ENCODE measurements at regions not wholly inside any gene's neighbourhood (a gene's known extent, or its start where the extent isn't known, plus 50 kb on each side); places are given as distances from the start of the nearest gene placed in this dataset.

DNA sequence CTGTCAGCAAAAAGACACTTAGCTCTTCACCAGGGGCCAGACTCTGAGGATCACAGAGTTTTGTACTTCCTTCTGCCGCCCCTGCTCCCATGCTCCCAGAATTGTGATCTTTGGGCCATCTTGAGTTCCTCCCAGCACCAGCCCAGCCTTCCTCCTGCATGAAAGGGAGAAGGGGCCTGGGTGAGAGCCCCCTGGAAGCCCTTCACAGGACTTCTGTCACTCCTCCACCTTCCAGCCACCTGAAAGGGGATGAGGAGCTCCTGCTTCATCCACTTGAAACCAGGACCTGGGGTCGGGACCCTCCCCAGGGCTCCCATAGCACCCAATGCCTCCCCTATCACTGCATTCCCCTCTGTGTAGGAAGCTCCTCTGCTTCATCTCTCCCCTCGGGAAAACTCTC lies 174.2 kb downstream of the BUD13 start:
- DNase-seq (ENCODE audit: low read depth) = no peak

DNA sequence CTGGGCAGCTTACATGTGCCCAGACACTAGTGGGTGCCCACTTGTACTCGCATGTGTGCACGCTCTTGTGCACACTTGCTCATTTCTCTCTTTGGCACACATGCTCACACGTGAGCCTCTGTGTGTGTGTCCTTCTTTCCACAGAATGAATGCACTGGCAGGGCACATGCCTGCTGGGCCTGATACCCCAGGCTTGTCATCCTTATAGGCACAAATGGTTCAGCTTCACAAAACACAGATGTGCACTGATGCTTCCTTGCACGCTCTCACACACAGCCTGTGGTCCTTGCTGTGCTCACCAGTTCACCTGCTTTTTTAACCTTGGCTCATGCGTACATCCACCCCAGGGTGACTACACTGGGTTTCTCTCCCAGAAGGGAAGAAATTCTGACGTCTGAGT lies 174.8 kb downstream of the BUD13 start:
- no peak for DNase-seq (ENCODE audit: low read depth)

DNA sequence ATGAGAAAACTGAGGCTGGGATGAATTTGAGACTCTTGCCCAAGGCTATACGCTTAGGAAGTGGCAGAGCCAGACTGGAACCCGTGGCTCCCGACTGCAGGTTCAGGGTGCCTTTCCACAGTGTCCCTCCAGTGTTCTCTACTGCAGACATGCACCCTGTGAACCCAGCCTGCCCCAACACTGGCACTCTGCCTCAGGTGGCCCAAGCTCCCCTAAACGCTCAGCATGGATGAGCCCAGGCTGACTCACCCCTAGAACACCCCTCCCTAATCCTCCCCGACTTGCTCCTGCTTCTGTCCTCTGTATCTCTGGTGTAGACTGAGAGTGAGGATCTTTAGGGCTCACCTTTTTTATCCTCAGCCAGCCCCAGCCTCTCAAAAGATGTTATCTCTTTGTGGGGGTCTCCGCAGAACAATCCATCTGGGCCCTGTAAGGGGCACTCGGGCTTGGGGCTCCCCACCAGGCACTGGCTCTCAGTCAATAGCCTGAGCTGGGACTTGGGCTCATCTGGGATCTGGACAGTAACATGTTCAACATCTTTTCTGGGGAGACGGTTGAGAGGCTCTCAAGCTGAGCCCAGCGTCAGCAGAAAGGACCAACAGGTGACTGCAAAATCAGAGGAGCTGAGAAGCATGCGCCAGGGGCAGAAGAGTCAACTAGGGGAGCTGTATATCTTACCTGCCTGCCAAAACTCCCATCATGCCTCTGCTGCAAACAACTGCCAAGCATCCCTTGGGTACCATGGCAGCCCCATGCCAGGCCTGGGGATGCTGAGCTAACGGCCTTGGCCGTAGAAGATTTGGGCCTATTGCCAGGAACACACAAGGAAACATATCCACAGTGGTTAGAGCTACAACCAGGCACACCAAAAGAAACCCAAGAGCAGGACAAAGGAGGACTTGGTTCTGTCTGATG lies 176.2 kb downstream of the BUD13 start:
- DNase-seq (ENCODE audit: low read depth) = no peak

DNA sequence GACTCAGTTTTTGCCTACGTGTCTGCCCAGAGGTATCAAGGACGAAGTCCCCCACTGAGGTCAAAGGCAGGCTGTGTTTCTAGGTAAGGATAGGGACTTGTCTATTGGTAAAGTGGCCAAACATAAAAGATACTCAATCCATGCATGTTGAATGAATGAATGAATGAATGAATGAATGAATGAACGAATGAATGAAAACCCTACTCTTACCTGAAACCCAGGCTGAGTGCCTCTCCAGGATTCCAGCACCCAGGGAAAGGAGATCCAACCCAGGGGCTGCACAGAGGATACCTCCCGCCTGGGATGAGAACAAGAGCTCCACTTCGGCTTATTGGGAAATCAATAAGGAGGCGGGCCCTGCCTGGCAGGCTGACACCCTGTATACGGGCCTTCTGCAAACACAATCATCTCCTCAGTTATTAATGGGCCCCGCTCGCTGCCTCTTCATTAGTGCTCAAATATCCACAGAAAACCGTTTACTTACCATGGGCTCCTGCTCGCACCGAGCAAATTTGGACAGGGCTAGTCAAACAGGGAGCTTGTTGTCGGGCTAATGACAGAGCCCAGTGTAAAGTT lies 177.4 kb downstream of the BUD13 start:
- no peak for DNase-seq (ENCODE audit: low read depth)

DNA sequence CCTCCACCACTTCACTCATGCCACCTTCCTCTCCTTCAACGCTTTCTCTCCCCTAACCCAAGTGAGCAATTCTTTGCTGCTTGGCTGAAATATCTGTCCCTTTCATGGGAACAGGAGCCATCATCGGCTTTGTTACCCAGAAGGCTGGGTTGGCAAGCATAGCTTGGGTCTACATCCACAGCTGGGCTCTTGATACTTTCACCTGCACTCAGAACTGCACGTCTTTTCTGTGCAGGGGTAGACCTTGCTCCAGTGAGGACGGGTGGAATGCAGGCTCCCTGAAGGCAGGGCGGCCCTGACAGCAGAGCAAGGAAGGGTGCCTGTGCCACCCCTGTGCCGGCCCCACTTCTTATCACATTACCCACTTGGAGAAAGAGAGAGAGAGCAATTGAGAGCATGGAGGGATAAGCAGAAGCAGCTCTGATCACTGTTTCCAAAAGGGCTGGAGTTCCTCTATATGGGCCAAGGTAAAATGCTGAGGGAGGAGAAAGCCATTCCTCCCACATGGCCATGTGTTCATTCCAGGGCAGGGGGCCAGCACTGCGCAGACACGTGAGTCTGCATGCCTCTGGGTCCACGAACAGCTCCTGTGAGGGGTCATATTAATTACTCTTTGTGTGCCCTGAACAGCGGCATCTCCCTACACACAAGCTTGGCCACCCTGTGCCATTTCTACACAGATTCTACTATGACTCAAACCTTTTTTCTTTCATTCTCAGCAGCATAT lies 181.8 kb downstream of the BUD13 start:
- no peak for DNase-seq (ENCODE audit: low read depth)

DNA sequence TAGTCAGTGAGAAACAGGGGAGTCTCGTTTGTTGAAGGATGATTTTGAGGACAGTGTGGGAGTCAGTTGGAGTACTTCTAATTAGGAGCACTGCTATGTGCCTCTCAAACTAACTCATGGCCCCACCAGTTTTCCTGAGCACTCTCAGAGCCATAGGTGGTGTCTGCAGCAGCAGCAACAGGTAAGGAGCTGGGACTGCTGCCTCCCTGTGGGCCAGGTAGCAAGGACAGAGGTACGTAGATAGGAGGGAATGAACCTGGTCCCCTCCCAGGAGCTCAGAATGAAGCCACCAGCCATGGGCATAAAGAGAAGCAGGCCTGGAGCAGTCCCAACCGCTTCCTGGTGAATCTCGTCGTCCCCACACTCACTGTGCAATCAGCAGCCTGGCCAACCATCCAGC lies 183.4 kb downstream of the BUD13 start:
- no peak for DNase-seq (ENCODE audit: low read depth)

DNA sequence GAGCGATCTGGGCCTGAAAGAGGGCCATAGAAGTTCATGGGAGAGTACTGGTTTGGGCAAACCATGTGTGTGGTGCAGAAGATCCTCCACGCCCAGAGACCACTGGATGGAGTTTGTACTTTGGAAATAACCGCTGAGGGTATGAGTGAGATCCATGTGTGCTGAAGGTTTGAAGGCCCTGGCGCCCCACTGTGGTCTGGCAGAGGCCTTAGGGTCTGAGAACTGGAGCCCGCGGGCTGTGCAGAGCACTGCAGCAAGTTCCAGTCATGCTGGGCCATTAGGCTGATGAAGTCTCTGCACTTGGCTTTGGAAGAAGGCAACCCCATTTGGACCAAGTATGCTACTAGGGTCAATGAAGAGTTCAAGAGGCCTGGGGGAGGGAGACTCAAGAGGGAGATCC lies 186.4 kb downstream of the BUD13 start:
- DNase-seq (ENCODE audit: low read depth) = no peak

DNA sequence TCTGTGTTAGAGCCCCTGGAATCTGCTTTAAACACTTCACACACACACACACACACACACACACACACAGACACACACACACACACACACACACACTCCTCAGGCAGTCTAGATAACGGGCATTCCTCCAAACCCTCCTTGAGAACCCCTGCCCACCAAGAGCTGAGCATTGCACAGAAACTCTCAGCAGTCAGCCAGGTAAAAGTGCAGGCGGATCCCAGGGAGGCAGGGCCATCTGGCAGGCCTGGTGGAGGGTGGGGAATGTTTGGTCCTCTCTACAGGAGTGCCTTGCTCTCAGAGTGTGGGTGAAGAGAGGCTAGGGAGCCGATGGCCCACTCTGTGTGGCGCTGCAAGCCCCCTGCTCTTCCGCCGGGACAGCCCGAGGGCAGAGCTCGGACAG lies 190.2 kb downstream of the BUD13 start:
- no peak for DNase-seq (ENCODE audit: low read depth)

DNA sequence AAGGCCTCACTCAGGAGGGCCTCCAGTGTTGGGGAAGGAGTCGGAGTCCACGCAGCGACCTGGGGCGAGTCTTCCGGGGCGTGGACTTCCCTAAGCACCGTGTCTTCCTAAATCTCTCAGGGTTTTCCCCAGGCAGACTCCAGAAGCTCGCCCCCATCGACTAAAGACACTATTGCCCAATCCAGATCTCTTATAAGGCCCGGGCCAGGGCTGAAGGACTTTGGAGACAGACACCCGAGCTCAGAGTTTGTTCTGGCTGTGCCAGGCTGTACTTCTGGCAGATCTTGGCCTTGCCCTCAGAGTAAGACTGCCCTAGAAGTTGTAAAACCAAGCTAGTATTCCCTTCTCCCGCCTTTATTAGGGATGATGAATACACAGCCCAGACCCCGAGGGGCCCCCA lies 191.4 kb downstream of the BUD13 start:
- DNase-seq (ENCODE audit: low read depth) = no peak

DNA sequence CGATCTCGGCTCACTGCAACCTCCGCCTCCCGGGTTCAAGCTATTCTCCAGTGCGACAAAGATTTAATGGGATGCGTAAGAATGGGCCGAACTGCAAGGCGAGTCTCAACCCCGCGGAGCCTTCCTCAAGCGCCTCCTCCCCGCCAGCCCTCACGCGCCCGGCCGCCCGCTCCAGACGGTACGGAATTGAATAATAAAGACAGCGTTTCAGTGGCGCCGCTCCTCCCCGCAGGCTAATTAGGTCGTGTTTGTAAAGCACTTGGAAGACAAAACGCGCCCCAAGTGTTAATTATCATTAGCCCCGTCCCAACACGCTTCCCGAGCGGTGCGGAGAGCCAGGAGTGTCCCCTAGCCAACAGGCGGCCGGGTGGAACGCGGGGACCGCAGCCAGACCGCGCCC lies 192.0 kb downstream of the BUD13 start:
- no peak for DNase-seq (ENCODE audit: low read depth)

DNA sequence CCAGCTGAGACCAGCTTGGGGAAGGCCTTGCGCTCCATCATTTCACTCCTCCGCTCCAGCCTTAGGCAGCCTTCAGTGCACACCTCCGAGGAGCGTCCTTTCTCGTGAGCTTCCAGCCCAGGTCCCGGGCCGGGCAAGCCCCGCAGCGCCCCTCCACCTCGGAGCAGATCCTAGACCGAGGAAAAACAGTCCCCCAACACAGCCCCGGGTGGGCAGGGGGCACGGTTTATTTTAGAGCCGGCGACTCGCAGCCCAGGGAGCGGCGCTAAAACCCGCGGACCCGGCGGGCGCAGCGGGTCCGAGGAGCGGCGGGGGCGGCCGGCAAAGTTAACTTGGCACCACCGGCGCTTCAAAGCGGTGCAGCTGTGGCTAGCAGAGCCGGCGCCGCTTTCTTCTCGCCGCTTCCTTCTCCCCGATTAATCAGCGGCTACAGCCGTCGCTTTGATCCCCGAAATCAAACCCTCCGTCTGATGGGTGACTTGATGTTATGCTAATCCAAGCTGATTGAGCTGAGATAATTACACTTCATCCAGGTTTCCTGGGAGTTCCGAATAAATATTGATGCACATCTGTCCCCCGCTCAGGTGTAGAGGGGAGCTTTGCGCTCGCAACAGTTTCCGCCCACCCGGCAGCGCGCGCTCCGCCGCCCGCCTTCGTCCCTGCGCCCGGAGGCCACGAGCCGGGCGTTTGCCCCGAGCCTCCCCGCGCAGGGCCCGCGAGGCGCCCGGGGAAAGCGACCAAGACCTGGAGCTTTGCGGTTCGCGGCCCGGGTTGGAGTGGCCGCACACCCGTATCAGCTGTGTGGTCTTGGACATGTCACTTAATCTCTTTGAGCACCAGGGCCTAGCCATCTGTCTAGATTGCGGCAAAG lies 192.7 kb downstream of the BUD13 start:
- no peak for DNase-seq (ENCODE audit: low read depth)

DNA sequence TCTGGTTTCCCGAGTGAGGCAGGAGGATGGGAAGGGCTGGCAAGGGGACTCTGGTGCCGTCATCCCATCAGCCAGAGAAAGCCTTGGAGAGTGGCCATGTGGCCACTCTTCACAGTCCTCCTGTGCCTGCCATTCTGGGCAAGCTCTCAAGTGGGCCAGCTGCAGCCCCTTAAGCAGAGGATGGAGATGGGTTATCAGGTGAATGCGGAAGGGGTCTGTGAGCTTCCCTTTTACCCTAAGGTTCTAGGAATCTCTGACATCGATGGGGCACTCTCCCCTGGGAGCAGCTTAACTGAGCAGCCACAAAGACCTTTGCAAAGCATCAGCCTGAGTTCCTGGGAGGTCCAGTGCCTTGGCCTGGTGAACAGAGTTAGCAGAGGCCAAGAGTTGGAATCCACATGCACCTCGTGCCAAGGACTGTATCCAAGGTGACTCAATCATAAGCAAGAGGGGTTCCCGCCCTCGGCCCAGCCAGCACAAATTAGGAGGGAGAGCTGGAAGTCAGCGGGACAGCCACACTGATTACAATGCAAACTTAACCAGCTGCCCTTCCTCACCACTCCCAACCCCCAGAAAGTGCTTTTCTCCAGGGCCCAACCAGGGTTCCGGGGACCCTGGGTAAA lies 193.6 kb downstream of the BUD13 start:
- no peak for DNase-seq (ENCODE audit: low read depth)

DNA sequence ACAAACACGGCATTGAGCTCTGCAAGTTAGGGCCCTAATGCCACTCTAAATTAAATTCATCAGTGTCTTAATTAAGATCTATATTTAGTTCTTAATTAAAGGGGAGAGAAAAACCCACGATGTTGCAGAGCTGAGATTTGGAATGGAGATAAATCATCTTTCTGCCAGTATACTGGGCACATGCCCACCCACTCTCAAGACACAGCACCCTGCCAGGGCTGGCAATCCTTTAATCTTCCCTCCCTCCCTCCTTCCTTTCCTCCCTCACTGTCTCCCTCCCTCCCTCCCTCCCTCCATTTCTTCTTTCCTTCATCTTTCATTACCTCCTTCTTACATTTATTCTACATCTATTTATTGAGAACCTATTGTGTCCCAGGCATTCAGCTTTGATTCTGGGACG lies 194.8 kb downstream of the BUD13 start:
- DNase-seq (ENCODE audit: low read depth) = no peak

DNA sequence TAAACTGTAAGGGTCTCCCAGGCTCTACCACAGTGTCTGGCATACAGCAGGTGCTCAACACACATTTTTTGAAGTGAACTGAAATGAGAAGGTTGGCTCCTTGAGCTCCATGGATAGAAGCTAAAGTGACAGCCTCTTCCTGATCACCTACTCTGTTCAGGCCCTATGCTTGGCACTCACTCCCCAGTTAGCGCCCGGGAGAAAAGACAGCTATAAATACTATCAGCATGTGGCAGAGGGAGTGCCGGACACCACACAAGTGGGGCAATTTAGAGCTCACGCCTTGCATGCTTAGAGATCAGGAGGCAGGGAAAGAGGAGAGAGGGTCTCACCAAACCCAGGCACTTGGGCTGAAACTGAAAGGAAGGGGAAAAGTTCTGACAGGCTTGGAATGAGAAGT lies 195.5 kb downstream of the BUD13 start:
- DNase-seq (ENCODE audit: low read depth) = no peak

DNA sequence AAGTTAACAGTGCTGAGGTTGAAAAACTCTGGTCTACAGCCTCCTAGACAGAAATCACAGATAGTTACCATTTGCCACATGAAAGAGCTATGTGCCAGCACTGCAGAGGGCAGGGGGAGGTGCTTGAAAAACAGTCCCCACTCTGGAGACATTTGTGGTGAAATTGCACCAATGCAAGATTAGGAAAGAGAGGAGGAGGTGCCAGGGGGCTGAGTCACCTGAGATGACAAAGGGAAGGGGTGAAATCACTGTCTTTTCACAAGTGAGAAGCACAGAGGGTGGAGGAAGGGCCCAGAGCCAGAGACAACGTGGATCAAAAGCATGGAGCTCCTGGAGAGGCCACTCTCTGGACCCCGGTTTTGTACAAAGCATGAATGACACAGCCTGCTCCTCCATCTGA lies 196.3 kb downstream of the BUD13 start:
- no peak for DNase-seq (ENCODE audit: low read depth)

DNA sequence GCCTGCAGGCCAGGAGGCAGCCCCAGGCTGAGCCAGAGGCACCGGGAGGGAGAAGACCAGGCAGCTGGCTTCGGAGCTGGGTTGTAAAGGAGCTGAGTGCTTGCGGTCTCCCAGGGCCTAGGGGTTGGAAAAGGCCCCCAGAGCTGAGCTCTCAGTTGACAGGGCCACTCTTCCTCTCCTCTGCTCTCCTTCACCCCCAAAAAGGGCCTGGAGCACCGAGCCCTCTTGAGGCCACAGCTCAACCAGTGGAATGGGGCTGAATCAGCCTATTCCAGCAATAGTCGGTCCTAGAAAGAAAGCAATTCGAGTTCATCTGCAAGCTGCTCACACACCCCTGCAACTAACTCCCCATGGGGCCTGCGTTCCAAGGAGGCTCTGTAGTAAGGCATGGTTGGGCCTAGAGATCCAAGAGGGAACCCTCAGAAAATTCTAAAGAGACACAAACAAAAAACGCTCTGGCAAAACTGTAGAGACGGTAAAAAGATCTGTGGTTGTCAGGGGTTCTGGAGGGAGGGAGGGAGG lies 205.0 kb downstream of the BUD13 start:
- DNase-seq (ENCODE audit: low read depth) = no peak

DNA sequence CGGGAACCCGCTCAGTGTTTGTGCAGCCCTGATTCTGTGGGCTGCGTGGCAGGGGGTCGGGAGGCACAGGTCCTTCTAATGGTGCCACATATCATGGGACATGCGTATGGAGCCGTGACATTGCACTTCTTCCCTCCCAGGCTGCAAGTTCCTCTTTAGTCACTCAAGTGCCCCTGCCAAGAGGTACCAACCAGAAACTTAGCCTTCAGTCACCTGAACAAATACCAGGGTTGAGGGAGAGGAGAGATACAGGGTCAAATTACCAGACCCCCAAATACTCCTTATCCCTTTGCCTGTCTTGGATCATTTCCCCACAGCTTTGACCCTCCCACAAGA lies 209.1 kb downstream of the BUD13 start:
- DNase-seq (ENCODE audit: low read depth) = no peak

DNA sequence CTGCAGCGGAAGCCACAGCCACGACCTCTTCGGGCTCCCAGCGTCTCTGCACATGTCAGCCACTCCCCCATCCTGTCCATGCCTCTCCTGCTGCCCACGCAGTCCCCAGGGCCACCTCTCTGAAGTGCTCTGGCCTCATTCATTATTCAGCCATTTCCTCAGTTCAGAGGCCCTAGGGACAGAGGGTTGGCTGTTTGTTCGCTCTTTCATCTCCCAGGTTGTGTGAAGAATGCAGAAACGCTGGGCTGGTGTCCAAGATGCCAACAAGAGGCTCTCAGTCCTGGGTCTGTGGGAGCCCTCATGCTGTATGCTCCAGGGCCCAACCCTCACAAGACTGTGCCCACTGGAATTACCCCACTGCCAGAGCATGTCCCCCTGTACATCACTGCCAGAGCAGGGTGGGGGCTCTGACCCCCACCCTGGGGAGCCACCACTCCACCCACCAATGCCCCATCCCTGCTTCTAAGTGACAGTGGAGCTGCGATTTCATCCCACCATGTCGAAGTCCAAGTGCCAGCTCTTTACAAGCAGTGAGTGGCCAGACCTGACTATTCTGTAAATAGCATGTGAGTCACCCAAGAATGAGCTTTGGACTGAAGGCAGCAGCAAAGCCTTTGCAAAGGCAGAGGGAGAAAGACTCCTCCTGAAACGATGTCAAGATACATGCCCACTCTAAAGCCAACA lies 209.6 kb downstream of the BUD13 start:
- DNase-seq (ENCODE audit: low read depth) = no peak

DNA sequence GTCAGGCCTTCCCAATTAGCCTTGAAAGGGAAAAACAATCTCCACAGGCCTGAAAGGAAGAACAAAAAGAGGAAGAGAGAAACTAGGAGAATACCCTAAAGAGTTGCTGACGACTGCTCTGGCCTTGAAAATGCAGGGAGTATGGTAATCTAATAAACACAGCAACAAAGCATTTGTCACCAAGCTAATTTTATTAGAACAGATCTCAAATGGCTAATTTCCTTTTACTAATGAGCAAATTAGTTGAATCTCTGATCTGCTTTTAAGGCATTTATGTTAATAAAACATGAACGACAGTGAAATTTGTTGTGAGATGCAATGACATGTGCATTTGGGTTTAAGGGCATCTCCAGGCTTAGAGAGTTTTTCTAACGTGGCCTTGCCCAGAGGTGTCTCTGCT lies 212.2 kb downstream of the BUD13 start:
- DNase-seq (ENCODE audit: low read depth) = no peak

DNA sequence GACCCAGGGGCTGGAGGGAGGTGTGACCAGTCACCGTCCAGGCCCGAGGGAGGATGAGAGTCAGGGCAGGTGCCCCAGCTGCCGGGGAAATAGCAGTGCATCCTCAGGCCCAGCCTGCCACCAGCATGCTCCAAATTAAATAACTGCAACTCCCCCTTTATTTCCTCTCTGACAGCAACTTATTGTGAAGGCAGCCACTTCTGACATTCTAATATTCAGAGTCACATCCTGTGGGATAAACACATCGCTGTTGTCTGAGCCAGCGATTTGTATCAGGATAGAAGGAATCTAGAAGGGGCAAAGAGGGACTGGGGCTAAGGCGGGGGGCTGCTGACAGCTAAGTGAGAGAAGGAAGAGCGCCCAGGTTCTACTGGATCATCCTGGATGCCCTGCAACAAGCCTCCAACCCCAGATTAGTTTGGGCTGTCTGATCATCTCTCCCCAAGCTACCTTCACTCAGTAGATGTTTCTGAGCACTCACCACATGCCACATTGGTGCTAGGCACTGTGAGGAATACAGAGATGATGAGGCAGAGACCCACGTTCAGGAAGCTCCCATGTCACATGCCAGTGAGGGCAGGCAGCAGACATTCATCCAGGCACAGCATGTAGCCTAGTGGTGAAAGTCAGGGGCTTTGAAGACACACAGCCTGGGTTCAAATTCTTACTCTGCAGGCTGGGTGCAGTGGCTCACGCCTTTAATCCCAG lies 214.1 kb downstream of the BUD13 start:
- no peak for DNase-seq (ENCODE audit: low read depth)
